CD4-positive, CD25-positive, alpha-beta regulatory T cell (primary cell): ENCODE measurements at regions not wholly inside any gene's neighbourhood (a gene's known extent, or its start where the extent isn't known, plus 50 kb on each side); places are given as distances from the start of the nearest gene placed in this dataset.

Experiments used
- ATAC-seq, 2 donors: fragments of 150-1000 bp; cut with Tn5 transposase; one replicate each; pipeline ENCODE4 v1.10.0; 2021; ENCODE audit warnings: low read depth in 2 of 2, moderate number of reproducible peaks in 2 of 2, moderate library complexity in 1 of 2
- DNase-seq, 3 donors: peaks; one replicate each; pipeline versions ENCODE4 v3.0.0 to v3.0.0-alpha.2; 2012 to 2022; ENCODE audit warnings: mixed read lengths in 1 of 3
- H3K27ac ChIP-seq: one replicate; pipeline ENCODE4 v1.7.0; 2013; ENCODE audit warnings: mild to moderate bottlenecking, low read length; ENCODE audit not compliant: insufficient read depth, poor library complexity, severe bottlenecking
- H3K27me3 ChIP-seq: one replicate; pipeline ENCODE4 v1.7.0; 2013; ENCODE audit warnings: low read length; ENCODE audit not compliant: control insufficient read depth, insufficient read depth
- H3K36me3 ChIP-seq: one replicate; pipeline ENCODE4 v1.7.0; 2013; ENCODE audit warnings: mild to moderate bottlenecking, low read length, moderate library complexity; ENCODE audit not compliant: control insufficient read depth, insufficient read depth
- H3K4me1 ChIP-seq: 2 replicates; pipeline ENCODE4 v1.7.0; 2013; ENCODE audit warnings: mild to moderate bottlenecking, low read length; ENCODE audit not compliant: insufficient read depth, control insufficient read depth, poor library complexity, severe bottlenecking
- H3K4me3 ChIP-seq: one replicate; pipeline ENCODE4 v1.7.0; 2013; ENCODE audit warnings: low read depth, mild to moderate bottlenecking, low read length, moderate library complexity
- H3K9me3 ChIP-seq, 2 experiments: 1 replicate in 1 of 2; 2 replicates in 1 of 2; pipeline ENCODE4 v1.7.0; 2013; ENCODE audit warnings: low read length in 2 of 2, mild to moderate bottlenecking in 1 of 2, moderate library complexity in 1 of 2; ENCODE audit not compliant: control insufficient read depth in 2 of 2
- H3K27ac Mint-ChIP-seq, 3 donors: one replicate each; pipeline ENCODE4 v1.8.0; 2020 to 2022; ENCODE audit warnings: mild to moderate bottlenecking in 3 of 3, mixed read lengths in 3 of 3, moderate library complexity in 2 of 3
- H3K27me3 Mint-ChIP-seq: one replicate; pipeline ENCODE4 v1.8.0; 2022; ENCODE audit warnings: mild to moderate bottlenecking, mixed read lengths
- H3K36me3 Mint-ChIP-seq: one replicate; pipeline ENCODE4 v1.8.0; 2020; ENCODE audit warnings: mixed read lengths
- H3K4me1 Mint-ChIP-seq, 4 donors: one replicate each; pipeline ENCODE4 v1.8.0; 2020 to 2022; ENCODE audit warnings: mixed read lengths in 4 of 4, mild to moderate bottlenecking in 1 of 4
- H3K4me3 Mint-ChIP-seq, 4 donors: one replicate each; pipeline ENCODE4 v1.8.0; 2020 to 2022; ENCODE audit warnings: mild to moderate bottlenecking in 4 of 4, mixed read lengths in 4 of 4, moderate library complexity in 3 of 4
- H3K9me3 Mint-ChIP-seq, 7 donors: one replicate each; pipeline ENCODE4 v1.8.0; 2020 to 2022; ENCODE audit warnings: mixed read lengths in 7 of 7, mild to moderate bottlenecking in 3 of 7, moderate library complexity in 2 of 7

- Mint-ChIP-seq H3K9me3 (peaks cover 0 to 11% (median 3%) of the 10 kb centered on the region in 7 donors), H3K4me1 (no peaks in the 10 kb centered on the region), H3K36me3 (no peaks in the 10 kb centered on the region), H3K27ac (no peak overlapping the region), H3K4me3 (no peak overlapping the region), H3K27me3 (peaks cover 4% of the 10 kb centered on the region)
- peaks cover 0 to 3% of the 10 kb centered on the region in 2 experiments for H3K9me3 ChIP-seq
- DNase-seq (no peak), ATAC-seq (no peak)
- no peak overlapping the region for H3K4me3 ChIP-seq
- no peaks in the 10 kb centered on the region for H3K27me3 ChIP-seq
- H3K36me3 ChIP-seq = no peaks in the 10 kb centered on the region
- no peaks in the 10 kb centered on the region for H3K4me1 ChIP-seq
- H3K27ac ChIP-seq = no peak overlapping the region
Measured at GRCh38 chr6:148085631-148086331, 256.9 kb upstream of the SASH1 start.

GRCh38 chr6:148086386-148086785, 256.3 kb upstream of the SASH1 start:
- no peak for ATAC-seq
- Histone ChIP-seq H3K4me3 (no peak overlapping the region), H3K27ac (no peak overlapping the region), H3K36me3 (no peaks in the 10 kb centered on the region), H3K4me1 (no peaks in the 10 kb centered on the region), H3K9me3 (peaks cover under 1 to 3% of the 10 kb centered on the region in 2 experiments), H3K27me3 (no peaks in the 10 kb centered on the region)
- Mint-ChIP-seq H3K4me1 (no peaks in the 10 kb centered on the region), H3K27me3 (peaks cover 4% of the 10 kb centered on the region), H3K27ac (no peak overlapping the region), H3K36me3 (no peaks in the 10 kb centered on the region), H3K9me3 (peaks cover 0 to 17% (median 5%) of the 10 kb centered on the region in 7 donors), H3K4me3 (no peak overlapping the region)
- DNase-seq = no peak

- no peak for DNase-seq
- peaks cover 4% of the 10 kb centered on the region for H3K27me3 Mint-ChIP-seq
- no peak overlapping the region for H3K4me3 Mint-ChIP-seq
Measured at GRCh38 chr6:148086843-148087242, 255.8 kb upstream of the SASH1 start.

GRCh38 chr6:148087659-148088058, 255.0 kb upstream of the SASH1 start:
- Mint-ChIP-seq H3K36me3 (no peaks in the 10 kb centered on the region), H3K27ac (no peak overlapping the region), H3K9me3 (peaks cover 0 to 26% (median 5%) of the 10 kb centered on the region in 7 donors), H3K4me1 (no peaks in the 10 kb centered on the region), H3K4me3 (no peak overlapping the region), H3K27me3 (peaks cover 4% of the 10 kb centered on the region)
- no peak for ATAC-seq
- H3K4me3 ChIP-seq = no peak overlapping the region
- DNase-seq = no peak
- no peak overlapping the region for H3K27ac ChIP-seq
- peaks cover 3% of the 10 kb centered on the region in 2 experiments for H3K9me3 ChIP-seq
- H3K27me3 ChIP-seq = no peaks in the 10 kb centered on the region
- no peaks in the 10 kb centered on the region for H3K36me3 ChIP-seq
- no peaks in the 10 kb centered on the region for H3K4me1 ChIP-seq

More at GRCh38 chr6:148086843-148087242, 255.8 kb upstream of the SASH1 start:
- ATAC-seq = no peak
- Mint-ChIP-seq H3K4me1 (no peaks in the 10 kb centered on the region), H3K9me3 (peaks cover 0 to 19% (median 5%) of the 10 kb centered on the region in 7 donors), H3K27ac (no peak overlapping the region), H3K36me3 (no peaks in the 10 kb centered on the region)
- Histone ChIP-seq H3K36me3 (no peaks in the 10 kb centered on the region), H3K27ac (no peak overlapping the region), H3K4me3 (no peak overlapping the region), H3K27me3 (no peaks in the 10 kb centered on the region), H3K9me3 (peaks cover 3% of the 10 kb centered on the region in 2 experiments), H3K4me1 (no peaks in the 10 kb centered on the region)

- H3K27me3 ChIP-seq = no peaks in the 10 kb centered on the region
- H3K27me3 Mint-ChIP-seq = no peaks in the 10 kb centered on the region
- no peaks in the 10 kb centered on the region for H3K36me3 Mint-ChIP-seq
- no peak overlapping the region for H3K4me3 Mint-ChIP-seq
- peaks cover 3% of the 10 kb centered on the region in 2 experiments for H3K9me3 ChIP-seq
- H3K4me1 ChIP-seq = no peaks in the 10 kb centered on the region
- H3K4me3 ChIP-seq = no peak overlapping the region
- no peaks in the 10 kb centered on the region for H3K4me1 Mint-ChIP-seq
- DNase-seq = no peak
- H3K27ac ChIP-seq = no peak overlapping the region
- ATAC-seq = no peak
- H3K36me3 ChIP-seq = no peaks in the 10 kb centered on the region
- H3K9me3 Mint-ChIP-seq = peaks cover 0 to 32% (median 6%) of the 10 kb centered on the region in 7 donors
- no peak overlapping the region for H3K27ac Mint-ChIP-seq
Measured at GRCh38 chr6:148090326-148090725, 252.3 kb upstream of the SASH1 start.

GRCh38 chr6:148091394-148091793, 251.2 kb upstream of the SASH1 start:
- Mint-ChIP-seq H3K4me3 (no peak overlapping the region), H3K9me3 (peaks cover 0 to 32% (median 6%) of the 10 kb centered on the region in 7 donors), H3K27me3 (no peaks in the 10 kb centered on the region), H3K4me1 (no peaks in the 10 kb centered on the region), H3K27ac (no peak overlapping the region), H3K36me3 (no peaks in the 10 kb centered on the region)
- H3K27me3 ChIP-seq = no peaks in the 10 kb centered on the region
- H3K4me3 ChIP-seq = no peak overlapping the region
- ATAC-seq (no peak), DNase-seq (no peak)
- H3K4me1 ChIP-seq = no peaks in the 10 kb centered on the region
- H3K36me3 ChIP-seq = no peaks in the 10 kb centered on the region
- H3K27ac ChIP-seq = no peak overlapping the region
- peaks cover 3% of the 10 kb centered on the region in 2 experiments for H3K9me3 ChIP-seq

GRCh38 chr6:148103436-148103835, 239.2 kb upstream of the SASH1 start:
- no peak for ATAC-seq
- peaks cover 0 to 3% (median 2%) of the 10 kb centered on the region in 7 donors for H3K9me3 Mint-ChIP-seq

GRCh38 chr6:148104131-148104530, 238.5 kb upstream of the SASH1 start:
- H3K27ac Mint-ChIP-seq = no peak overlapping the region
- Histone ChIP-seq H3K36me3 (no peaks in the 10 kb centered on the region), H3K9me3 (no peaks in the 10 kb centered on the region), H3K4me3 (no peak overlapping the region), H3K4me1 (no peaks in the 10 kb centered on the region), H3K27me3 (no peaks in the 10 kb centered on the region), H3K27ac (no peak overlapping the region)
- no peaks in the 10 kb centered on the region for H3K27me3 Mint-ChIP-seq
- ATAC-seq (no peak), DNase-seq (no peak)
- H3K4me1 Mint-ChIP-seq = no peaks in the 10 kb centered on the region
- H3K4me3 Mint-ChIP-seq = no peak overlapping the region
- H3K36me3 Mint-ChIP-seq = no peaks in the 10 kb centered on the region
- H3K9me3 Mint-ChIP-seq = peaks cover 0 to 3% (median 1%) of the 10 kb centered on the region in 7 donors

More at GRCh38 chr6:148103436-148103835, 239.2 kb upstream of the SASH1 start:
- Histone ChIP-seq H3K9me3 (no peaks in the 10 kb centered on the region), H3K36me3 (no peaks in the 10 kb centered on the region), H3K4me1 (no peaks in the 10 kb centered on the region), H3K4me3 (no peak overlapping the region), H3K27me3 (no peaks in the 10 kb centered on the region), H3K27ac (no peak overlapping the region)
- no peak for DNase-seq
- H3K27me3 Mint-ChIP-seq = no peaks in the 10 kb centered on the region
- no peak overlapping the region for H3K4me3 Mint-ChIP-seq
- H3K4me1 Mint-ChIP-seq = no peaks in the 10 kb centered on the region
- no peak overlapping the region for H3K27ac Mint-ChIP-seq
- H3K36me3 Mint-ChIP-seq = no peaks in the 10 kb centered on the region
